ENCODE measurements at regions not wholly inside any gene's neighbourhood (a gene's known extent, or its start where the extent isn't known, plus 50 kb on each side); places are given as distances from the start of the nearest gene placed in this dataset.

GRCh38 chr3:81910244-81910852 is 148.9 kb upstream of the GBE1 start:
- Histone ChIP-seq H3K27ac (ENCODE audit: low read length) (no peak overlapping the region), H3K4me2 (ENCODE audit: low read length) (no peak overlapping the region), H3F3A (ENCODE audit: low read length, unreplicated experiment) (no peaks in the 10 kb centered on the region), H3K79me2 (ENCODE audit: low read length) (no peaks in the 10 kb centered on the region), H3K9ac (ENCODE audit: low read length) (no peak overlapping the region), H3K36me3 (ENCODE audit: low read depth, low read length) (no peaks in the 10 kb centered on the region), H3K27me3 (ENCODE audit: low read length) (no peaks in the 10 kb centered on the region), H3K9me2 (replicated peaks; ENCODE audit: low read length) (no peaks in the 10 kb centered on the region), H4K20me1 (ENCODE audit: low read length) (no peaks in the 10 kb centered on the region), H2AFZ (ENCODE audit: low read length) (0 out of 2 replicates have a peak overlapping the region, but pooled peaks have one; percentile 36), H3K9me3 (ENCODE audit: low read length) (no peaks in the 10 kb centered on the region), H3K4me3 (ENCODE audit: low read length) (no peak overlapping the region), H3K4me1 (ENCODE audit: insufficient read depth, low read length) (peaks cover 7% of the 10 kb centered on the region; the same call in 1 of the 2 replicates)
- CTCF ChIA-PET: interaction anchor here (0.8 kb wide), 1 partner anchor 425 kb away, joined by 3 read pairs; no protein-coding TSS in a partner anchor
- intact Hi-C loops (cut with micrococcal nuclease): loop anchor here (1.0 to 5.0 kb wide), 3 partner anchors 148 to 223 kb away; partner anchors contain the start of gene GBE1
- POLR2A ChIA-PET (ENCODE audit: unreplicated experiment): no interaction called here
- ATAC-seq (peak; percentile 74), DNase-seq (peak; percentile 69)
- TF ChIP-seq CTCF (conservative IDR thresholded peaks at IDR 0.05; ENCODE audit: low read depth, low read length) (peak; percentile 89), EZH2 (IDR thresholded peaks at IDR 0.05; ENCODE audit: low read length, unreplicated experiment) (no peak), EZH2phosphoT487 (IDR thresholded peaks at IDR 0.05; ENCODE audit: borderline replicate concordance, low read length) (no peak)
- no TSS peak for BruUV-seq (replicated peaks)

GRCh38 chr3:81909796-81910195 is 148.4 kb upstream of the GBE1 start:
- no peak for DNase-seq
- no peaks in the 10 kb centered on the region for H3K9me2 ChIP-seq (replicated peaks; ENCODE audit: low read length)
- POLR2A ChIA-PET (ENCODE audit: unreplicated experiment): no interaction called here
- no peaks in the 10 kb centered on the region for H3K79me2 ChIP-seq (ENCODE audit: low read length)
- TF ChIP-seq CTCF (conservative IDR thresholded peaks at IDR 0.05; ENCODE audit: low read depth, low read length) (no peak), EZH2phosphoT487 (IDR thresholded peaks at IDR 0.05; ENCODE audit: borderline replicate concordance, low read length) (no peak), EZH2 (IDR thresholded peaks at IDR 0.05; ENCODE audit: low read length, unreplicated experiment) (no peak)
- CTCF ChIA-PET: interaction anchor here (0.8 kb wide), 1 partner anchor 425 kb away, joined by 3 read pairs; no protein-coding TSS in a partner anchor
- H3F3A ChIP-seq (ENCODE audit: low read length, unreplicated experiment): no peaks in the 10 kb centered on the region
- no peaks in the 10 kb centered on the region for H4K20me1 ChIP-seq (ENCODE audit: low read length)
- intact Hi-C loops (cut with micrococcal nuclease): loop anchor here (1.0 to 5.0 kb wide), 3 partner anchors 147 to 224 kb away; partner anchors contain the start of gene GBE1
- H3K4me1 ChIP-seq (ENCODE audit: insufficient read depth, low read length): peaks cover 7% of the 10 kb centered on the region; the same call in 1 of the 2 replicates
- H2AFZ ChIP-seq (ENCODE audit: low read length): peak overlapping the region; percentile 36; the same call in 1 of the 2 replicates
- H3K4me3 ChIP-seq (ENCODE audit: low read length): no peak overlapping the region
- no peak overlapping the region for H3K27ac ChIP-seq (ENCODE audit: low read length)
- H3K9me3 ChIP-seq (ENCODE audit: low read length): no peaks in the 10 kb centered on the region
- H3K27me3 ChIP-seq (ENCODE audit: low read length): no peaks in the 10 kb centered on the region
- no TSS peak for BruUV-seq (replicated peaks)
- H3K36me3 ChIP-seq (ENCODE audit: low read depth, low read length): no peaks in the 10 kb centered on the region
- no peak overlapping the region for H3K9ac ChIP-seq (ENCODE audit: low read length)
- ATAC-seq: no peak
- no peak overlapping the region for H3K4me2 ChIP-seq (ENCODE audit: low read length)

GRCh38 chr3:81908561-81908960 is 147.1 kb upstream of the GBE1 start:
- Histone ChIP-seq H3K27ac (ENCODE audit: low read length) (no peak overlapping the region), H3F3A (ENCODE audit: low read length, unreplicated experiment) (no peaks in the 10 kb centered on the region), H3K36me3 (ENCODE audit: low read depth, low read length) (no peaks in the 10 kb centered on the region), H3K4me3 (ENCODE audit: low read length) (no peak overlapping the region), H2AFZ (ENCODE audit: low read length) (no peak overlapping the region), H3K27me3 (ENCODE audit: low read length) (no peaks in the 10 kb centered on the region), H3K4me2 (ENCODE audit: low read length) (no peak overlapping the region), H3K79me2 (ENCODE audit: low read length) (no peaks in the 10 kb centered on the region), H4K20me1 (ENCODE audit: low read length) (no peaks in the 10 kb centered on the region), H3K9ac (ENCODE audit: low read length) (no peak overlapping the region), H3K9me3 (ENCODE audit: low read length) (no peaks in the 10 kb centered on the region), H3K4me1 (ENCODE audit: insufficient read depth, low read length) (no peaks in the 10 kb centered on the region), H3K9me2 (replicated peaks; ENCODE audit: low read length) (no peaks in the 10 kb centered on the region)
- POLR2A ChIA-PET (ENCODE audit: unreplicated experiment): no interaction called here
- no TSS peak for BruUV-seq (replicated peaks)
- no peak for DNase-seq
- no peak for ATAC-seq
- TF ChIP-seq EZH2 (IDR thresholded peaks at IDR 0.05; ENCODE audit: low read length, unreplicated experiment) (no peak), EZH2phosphoT487 (IDR thresholded peaks at IDR 0.05; ENCODE audit: borderline replicate concordance, low read length) (no peak), CTCF (conservative IDR thresholded peaks at IDR 0.05; ENCODE audit: low read depth, low read length) (no peak)
- CTCF ChIA-PET: no interaction called here
- intact Hi-C loops (cut with micrococcal nuclease): no loop called here

Data from PC-3 (cell line).